ENCODE measurements at regions not wholly inside any gene's neighbourhood (a gene's known extent, or its start where the extent isn't known, plus 50 kb on each side); places are given as distances from the start of the nearest gene placed in this dataset.
"Not testable (repeated sequence)": the region's sequence is repeated elsewhere in the genome, so short reads cannot be mapped to it uniquely, and the experiment has no call there.

- no peaks in the 10 kb centered on the region for H3K4me1 Mint-ChIP-seq (ENCODE audit: low read depth)
Measured at GRCh38 chr6:133083248-133083967, 157.7 kb upstream of the EYA4 start.

GRCh38 chr6:133085471-133085870, 155.7 kb upstream of the EYA4 start:
- Mint-ChIP-seq H3K4me3 (no peak overlapping the region), H3K9me3 (no peaks in the 10 kb centered on the region), H3K27me3 (no peaks in the 10 kb centered on the region), H3K36me3 (ENCODE audit: low read depth) (no peaks in the 10 kb centered on the region), H3K4me1 (ENCODE audit: low read depth) (no peaks in the 10 kb centered on the region), H3K27ac (no peak overlapping the region)

More at GRCh38 chr6:133083248-133083967, 157.7 kb upstream of the EYA4 start:
- H3K9me3 Mint-ChIP-seq: no peaks in the 10 kb centered on the region
- no peaks in the 10 kb centered on the region for H3K36me3 Mint-ChIP-seq (ENCODE audit: low read depth)
- H3K4me3 Mint-ChIP-seq: no peak overlapping the region
- no peaks in the 10 kb centered on the region for H3K27me3 Mint-ChIP-seq
- H3K27ac Mint-ChIP-seq: no peak overlapping the region

GRCh38 chr6:133085896-133086295, 155.3 kb upstream of the EYA4 start:
- Mint-ChIP-seq H3K9me3 (no peaks in the 10 kb centered on the region), H3K4me3 (no peak overlapping the region), H3K27me3 (no peaks in the 10 kb centered on the region), H3K27ac (no peak overlapping the region), H3K36me3 (ENCODE audit: low read depth) (no peaks in the 10 kb centered on the region), H3K4me1 (ENCODE audit: low read depth) (no peaks in the 10 kb centered on the region)

- no peak overlapping the region for H3K4me3 Mint-ChIP-seq
- no peaks in the 10 kb centered on the region for H3K9me3 Mint-ChIP-seq
- no peaks in the 10 kb centered on the region for H3K36me3 Mint-ChIP-seq (ENCODE audit: low read depth)
- H3K27me3 Mint-ChIP-seq: no peaks in the 10 kb centered on the region
- H3K27ac Mint-ChIP-seq: no peak overlapping the region
- no peaks in the 10 kb centered on the region for H3K4me1 Mint-ChIP-seq (ENCODE audit: low read depth)
Measured at GRCh38 chr6:133088931-133089695, 152.0 kb upstream of the EYA4 start.

GRCh38 chr6:133092199-133092598, 149.0 kb upstream of the EYA4 start:
- Mint-ChIP-seq H3K27ac (no peak overlapping the region), H3K36me3 (ENCODE audit: low read depth) (no peaks in the 10 kb centered on the region), H3K27me3 (no peaks in the 10 kb centered on the region), H3K4me3 (no peak overlapping the region), H3K4me1 (ENCODE audit: low read depth) (no peaks in the 10 kb centered on the region), H3K9me3 (no peaks in the 10 kb centered on the region)

GRCh38 chr6:133092771-133093170, 148.4 kb upstream of the EYA4 start:
- no peaks in the 10 kb centered on the region for H3K36me3 Mint-ChIP-seq (ENCODE audit: low read depth)
- H3K9me3 Mint-ChIP-seq: no peaks in the 10 kb centered on the region
- H3K4me1 Mint-ChIP-seq (ENCODE audit: low read depth): no peaks in the 10 kb centered on the region
- no peaks in the 10 kb centered on the region for H3K27me3 Mint-ChIP-seq
- H3K4me3 Mint-ChIP-seq: no peak overlapping the region
- no peak overlapping the region for H3K27ac Mint-ChIP-seq

- not testable (repeated sequence) for H3K9me3 Mint-ChIP-seq; H3K27me3 Mint-ChIP-seq; H3K27ac Mint-ChIP-seq; H3K36me3 Mint-ChIP-seq (ENCODE audit: low read depth); H3K4me1 Mint-ChIP-seq (ENCODE audit: low read depth); H3K4me3 Mint-ChIP-seq
Measured at GRCh38 chr6:133093211-133093610, 147.9 kb upstream of the EYA4 start.

GRCh38 chr6:133093956-133094355, 147.2 kb upstream of the EYA4 start:
- no peak overlapping the region for H3K4me3 Mint-ChIP-seq
- H3K9me3 Mint-ChIP-seq: no peaks in the 10 kb centered on the region
- H3K27me3 Mint-ChIP-seq: no peaks in the 10 kb centered on the region
- no peak overlapping the region for H3K27ac Mint-ChIP-seq
- H3K36me3 Mint-ChIP-seq (ENCODE audit: low read depth): no peaks in the 10 kb centered on the region
- H3K4me1 Mint-ChIP-seq (ENCODE audit: low read depth): no peaks in the 10 kb centered on the region

- no peaks in the 10 kb centered on the region for H3K36me3 Mint-ChIP-seq (ENCODE audit: low read depth)
- no peak overlapping the region for H3K4me3 Mint-ChIP-seq
- no peaks in the 10 kb centered on the region for H3K9me3 Mint-ChIP-seq
- H3K27me3 Mint-ChIP-seq: no peaks in the 10 kb centered on the region
- no peaks in the 10 kb centered on the region for H3K4me1 Mint-ChIP-seq (ENCODE audit: low read depth)
- no peak overlapping the region for H3K27ac Mint-ChIP-seq
Measured at GRCh38 chr6:133097208-133097607, 143.9 kb upstream of the EYA4 start.

GRCh38 chr6:133099573-133099972, 141.6 kb upstream of the EYA4 start:
- H3K4me1 Mint-ChIP-seq (ENCODE audit: low read depth): no peaks in the 10 kb centered on the region
- no peaks in the 10 kb centered on the region for H3K9me3 Mint-ChIP-seq
- no peak overlapping the region for H3K4me3 Mint-ChIP-seq
- H3K27me3 Mint-ChIP-seq: peaks cover 4% of the 10 kb centered on the region
- no peaks in the 10 kb centered on the region for H3K36me3 Mint-ChIP-seq (ENCODE audit: low read depth)
- H3K27ac Mint-ChIP-seq: no peak overlapping the region

GRCh38 chr6:133100865-133101264, 140.3 kb upstream of the EYA4 start:
- Mint-ChIP-seq H3K4me3 (no peak overlapping the region), H3K27me3 (peaks cover 4% of the 10 kb centered on the region), H3K9me3 (no peaks in the 10 kb centered on the region), H3K36me3 (ENCODE audit: low read depth) (no peaks in the 10 kb centered on the region), H3K4me1 (ENCODE audit: low read depth) (no peaks in the 10 kb centered on the region), H3K27ac (no peak overlapping the region)

GRCh38 chr6:133101790-133102189, 139.4 kb upstream of the EYA4 start:
- peaks cover 4% of the 10 kb centered on the region for H3K27me3 Mint-ChIP-seq

GRCh38 chr6:133106934-133107333, 134.2 kb upstream of the EYA4 start:
- Mint-ChIP-seq H3K27me3 (peaks cover 12% of the 10 kb centered on the region), H3K4me1 (ENCODE audit: low read depth) (no peaks in the 10 kb centered on the region), H3K9me3 (peaks cover 4% of the 10 kb centered on the region), H3K27ac (no peak overlapping the region), H3K4me3 (no peak overlapping the region), H3K36me3 (ENCODE audit: low read depth) (no peaks in the 10 kb centered on the region)

More at GRCh38 chr6:133101790-133102189, 139.4 kb upstream of the EYA4 start:
- no peaks in the 10 kb centered on the region for H3K36me3 Mint-ChIP-seq (ENCODE audit: low read depth)
- no peak overlapping the region for H3K27ac Mint-ChIP-seq
- no peaks in the 10 kb centered on the region for H3K4me1 Mint-ChIP-seq (ENCODE audit: low read depth)
- no peak overlapping the region for H3K4me3 Mint-ChIP-seq
- H3K9me3 Mint-ChIP-seq: no peaks in the 10 kb centered on the region

- no peaks in the 10 kb centered on the region for H3K4me1 Mint-ChIP-seq (ENCODE audit: low read depth)
- no peak overlapping the region for H3K27ac Mint-ChIP-seq
- H3K9me3 Mint-ChIP-seq: peaks cover 4% of the 10 kb centered on the region
- no peaks in the 10 kb centered on the region for H3K36me3 Mint-ChIP-seq (ENCODE audit: low read depth)
- no peak overlapping the region for H3K4me3 Mint-ChIP-seq
- H3K27me3 Mint-ChIP-seq: peaks cover 8% of the 10 kb centered on the region
Measured at GRCh38 chr6:133108419-133108818, 132.7 kb upstream of the EYA4 start.

GRCh38 chr6:133114973-133115372, 126.2 kb upstream of the EYA4 start:
- Mint-ChIP-seq H3K4me1 (ENCODE audit: low read depth) (no peaks in the 10 kb centered on the region), H3K9me3 (peaks cover 5% of the 10 kb centered on the region), H3K27me3 (no peaks in the 10 kb centered on the region), H3K27ac (no peak overlapping the region), H3K36me3 (ENCODE audit: low read depth) (no peaks in the 10 kb centered on the region), H3K4me3 (no peak overlapping the region)

All from stimulated activated naive CD8-positive, alpha-beta T cell treated with anti-CD3 and anti-CD28 coated beads, Interleukin-15, Interleukin-2, amounts not matched to agents 100 ng/mL and 50 ng/mL, for 24 hours (primary cell).